Peyer's patch (tissue), 4 donors: ENCODE measurements at regions not wholly inside any gene's neighbourhood (a gene's known extent, or its start where the extent isn't known, plus 50 kb on each side); places are given as distances from the start of the nearest gene placed in this dataset.
"Not testable (repeated sequence)": the region's sequence is repeated elsewhere in the genome, so short reads cannot be mapped to it uniquely, and the experiment has no call there.

Experiments used
- DNase-seq, 3 donors: peaks; one replicate each; pipeline ENCODE4 v3.0.0-alpha.2; 2017 to 2019
- H3K27ac ChIP-seq, 4 donors: fragments of 200-600 bp; sonication (generic); one replicate each; pipeline ENCODE4 v1.5.1; 2016 to 2019
- H3K27me3 ChIP-seq, 2 donors: fragments of 200-600 bp; sonication (generic); one replicate each; pipeline ENCODE4 v1.5.1; 2019
- H3K36me3 ChIP-seq, 3 donors: fragments of 200-600 bp; sonication (generic); one replicate each; pipeline ENCODE4 v1.5.1; 2016 to 2019
- H3K4me1 ChIP-seq, 4 donors: fragments of 200-600 bp; sonication (generic); one replicate each; pipeline ENCODE4 v1.5.1; 2016 to 2019
- H3K4me3 ChIP-seq, 4 donors: fragments of 200-600 bp; sonication (generic); 1 replicate in 3 of 4; 2 replicates in 1 of 4; pipeline ENCODE4 v1.5.1; 2016 to 2019; ENCODE audit warnings: mild to moderate bottlenecking in 1 of 4
- H3K9me3 ChIP-seq, 4 donors: fragments of 200-600 bp; sonication (generic); one replicate each; pipeline ENCODE4 v1.5.1; 2016 to 2019; ENCODE audit warnings: mild to moderate bottlenecking in 1 of 4
- CTCF ChIP-seq, 6 experiments: fragments of 450-650 bp in 4 of 6; fragments of 200-600 bp in 2 of 6; sonication (generic) in 1 of 6; IDR thresholded peaks; one replicate each; pipeline ENCODE4 v1.5.1; 2017 to 2019; ENCODE audit warnings: antibody characterized with exemption in 6 of 6, mild to moderate bottlenecking in 3 of 6, moderate library complexity in 1 of 6
- POLR2A ChIP-seq, 2 donors: fragments of 450-650 bp; IDR thresholded peaks; one replicate each; pipeline ENCODE4 v1.5.1; 2017; ENCODE audit warnings: antibody characterized with exemption in 2 of 2, mild to moderate bottlenecking in 2 of 2, moderate library complexity in 2 of 2

GRCh38 chr20:51946586-51946985 lies 144.3 kb upstream of the SALL4 start:
- Histone ChIP-seq H3K36me3 (no peaks in the 10 kb centered on the region), H3K4me1 (no peaks in the 10 kb centered on the region), H3K27me3 (no peaks in the 10 kb centered on the region), H3K27ac (no peak overlapping the region), H3K4me3 (no peak overlapping the region), H3K9me3 (no peaks in the 10 kb centered on the region)
- TF ChIP-seq POLR2A (IDR thresholded peaks at IDR 0.05): no peak
- TF ChIP-seq CTCF (IDR thresholded peaks at IDR 0.05): no peak
- no peak for DNase-seq

- no peak overlapping the region for H3K27ac ChIP-seq
- no peaks in the 10 kb centered on the region for H3K36me3 ChIP-seq
- no peak for DNase-seq
- H3K4me3 ChIP-seq: no peak overlapping the region
- TF ChIP-seq POLR2A (IDR thresholded peaks at IDR 0.05) (no peak), CTCF (IDR thresholded peaks at IDR 0.05) (no peak)
- no peaks in the 10 kb centered on the region for H3K4me1 ChIP-seq
- no peaks in the 10 kb centered on the region for H3K9me3 ChIP-seq
- H3K27me3 ChIP-seq: no peaks in the 10 kb centered on the region
Measured at GRCh38 chr20:51945881-51946280, 143.6 kb upstream of the SALL4 start.

GRCh38 chr20:51945177-51945576 lies 142.9 kb upstream of the SALL4 start:
- DNase-seq: no peak
- TF ChIP-seq CTCF (IDR thresholded peaks at IDR 0.05) (no peak), POLR2A (IDR thresholded peaks at IDR 0.05) (no peak)
- Histone ChIP-seq H3K4me1 (no peaks in the 10 kb centered on the region), H3K4me3 (no peak overlapping the region), H3K27me3 (no peaks in the 10 kb centered on the region), H3K9me3 (no peaks in the 10 kb centered on the region), H3K27ac (no peak overlapping the region), H3K36me3 (no peaks in the 10 kb centered on the region)

- no peak overlapping the region for H3K27ac ChIP-seq
- no peaks in the 10 kb centered on the region for H3K9me3 ChIP-seq
- TF ChIP-seq POLR2A (IDR thresholded peaks at IDR 0.05): no peak
- TF ChIP-seq CTCF (IDR thresholded peaks at IDR 0.05): no peak
- H3K36me3 ChIP-seq: no peaks in the 10 kb centered on the region
- no peaks in the 10 kb centered on the region for H3K4me1 ChIP-seq
- H3K27me3 ChIP-seq: no peaks in the 10 kb centered on the region
- no peak overlapping the region for H3K4me3 ChIP-seq
- no peak for DNase-seq
Measured at GRCh38 chr20:51943761-51944160, 141.4 kb upstream of the SALL4 start.

GRCh38 chr20:51943326-51943725 lies 141.0 kb upstream of the SALL4 start:
- DNase-seq, H3K4me3 ChIP-seq, H3K27me3 ChIP-seq, H3K4me1 ChIP-seq, H3K36me3 ChIP-seq, H3K9me3 ChIP-seq, H3K27ac ChIP-seq: not testable (repeated sequence)

- DNase-seq: no peak
- Histone ChIP-seq H3K27ac (no peak overlapping the region), H3K36me3 (no peaks in the 10 kb centered on the region), H3K9me3 (no peaks in the 10 kb centered on the region), H3K4me3 (no peak overlapping the region), H3K4me1 (no peaks in the 10 kb centered on the region), H3K27me3 (no peaks in the 10 kb centered on the region)
- no peak for TF ChIP-seq POLR2A (IDR thresholded peaks at IDR 0.05)
Measured at GRCh38 chr20:51941503-51941902, 139.2 kb upstream of the SALL4 start.

GRCh38 chr20:51939259-51939585 lies 136.9 kb upstream of the SALL4 start:
- Histone ChIP-seq H3K27me3 (no peaks in the 10 kb centered on the region), H3K9me3 (no peaks in the 10 kb centered on the region), H3K4me3 (no peak overlapping the region), H3K27ac (no peak overlapping the region), H3K36me3 (no peaks in the 10 kb centered on the region), H3K4me1 (no peaks in the 10 kb centered on the region)
- no peak for DNase-seq
- TF ChIP-seq POLR2A (IDR thresholded peaks at IDR 0.05) (no peak), CTCF (IDR thresholded peaks at IDR 0.05) (no peak)
